ENCODE measurements at regions not wholly inside any gene's neighbourhood (a gene's known extent, or its start where the extent isn't known, plus 50 kb on each side); places are given as distances from the start of the nearest gene placed in this dataset.

GRCh38 chr2:66689456-66690051 is 254.6 kb downstream of the MEIS1 start:
- H3K27me3 ChIP-seq (replicated peaks in 1 of 4; ENCODE audit: control extremely low read depth in 1 of 4, control insufficient read depth in 3 of 4, insufficient read depth in 4 of 4, low read length in 3 of 4) = no peaks in the 10 kb centered on the region

More at GRCh38 chr2:66689456-66690051, 254.6 kb downstream of the MEIS1 start:
- ATAC-seq (ENCODE audit: low read depth) (no peak), DNase-seq (no peak)
- no peak overlapping the region for H3K4me2 ChIP-seq (replicated peaks; ENCODE audit: low read depth, low read length, poor library complexity, severe bottlenecking)
- H3K27me3 Mint-ChIP-seq = no peaks in the 10 kb centered on the region
- no peaks in the 10 kb centered on the region for H3K4me1 ChIP-seq (ENCODE audit: control insufficient read depth in 2 of 2, insufficient read depth in 2 of 2, low read length in 2 of 2)
- TF ChIP-seq CTCF (IDR thresholded peaks at IDR 0.05) = no peak
- TF ChIP-seq EZH2 (IDR thresholded peaks at IDR 0.05; ENCODE audit: borderline replicate concordance, insufficient read depth, low read depth, low read length, poor library complexity, severe bottlenecking) = no peak
- intact Hi-C loops (cut with micrococcal nuclease) = no loop called here
- H3K27ac ChIP-seq (ENCODE audit: low read length in 2 of 2) = no peak overlapping the region
- POLR2A ChIA-PET = no interaction called here
- no peak overlapping the region for H3K27ac Mint-ChIP-seq
- no peak overlapping the region for H3K4me3 Mint-ChIP-seq
- WGBS (ENCODE audit: insufficient coverage) = 100% methylated on average over 2 of the region's 5 CpGs
- no peaks in the 10 kb centered on the region for H3K9me3 Mint-ChIP-seq (ENCODE audit: insufficient read depth)
- no peaks in the 10 kb centered on the region for H4K20me1 ChIP-seq (ENCODE audit: control insufficient read depth, insufficient read depth, low read length, poor library complexity, severe bottlenecking)
- no peaks in the 10 kb centered on the region for H3K79me2 ChIP-seq (ENCODE audit: control insufficient read depth, insufficient read depth, low read length)
- H3K9me3 ChIP-seq (ENCODE audit: control extremely low read depth in 1 of 3, control insufficient read depth in 2 of 3, insufficient read depth in 1 of 3, low read length in 2 of 3) = no peaks in the 10 kb centered on the region
- no peaks in the 10 kb centered on the region for H3K4me1 Mint-ChIP-seq
- H2AFZ ChIP-seq (ENCODE audit: insufficient read depth, low read depth, low read length, poor library complexity, severe bottlenecking) = no peak overlapping the region
- H3K4me3 ChIP-seq (ENCODE audit: control extremely low read depth in 1 of 5, extremely low read depth in 1 of 5, insufficient read depth in 1 of 5, low read depth in 2 of 5, low read length in 4 of 5) = no peak overlapping the region
- no peak overlapping the region for H3K9ac ChIP-seq (ENCODE audit: low read length)
- CTCF ChIA-PET = no interaction called here
- no peaks in the 10 kb centered on the region for H3K36me3 ChIP-seq (replicated peaks in 1 of 2; ENCODE audit: control extremely low read depth in 1 of 2, control insufficient read depth in 1 of 2, extremely low read depth in 1 of 2, insufficient read depth in 2 of 2, low read length in 1 of 2)
